NB4 (cell line): ENCODE measurements at regions not wholly inside any gene's neighbourhood (a gene's known extent, or its start where the extent isn't known, plus 50 kb on each side); places are given as distances from the start of the nearest gene placed in this dataset.

Experiments used
- CTCF ChIP-seq: IDR thresholded peaks from one replicate; pipeline ENCODE4 v1.5.1; 2012; ENCODE audit warnings: low read depth, low read length
- MYC ChIP-seq: IDR thresholded peaks from 2 replicates; pipeline ENCODE4 v1.6.1; 2011; ENCODE audit warnings: low read depth, low read length
- POLR2A ChIP-seq: IDR thresholded peaks from 2 replicates; pipeline ENCODE4 v1.6.1; 2011; ENCODE audit warnings: mild to moderate bottlenecking; ENCODE audit not compliant: insufficient read length; ENCODE audit errors: extremely low read depth
- TF ChIP-seq, protein P1 (sequence below): IDR thresholded peaks from 2 replicates; pipeline ENCODE4 v1.6.1; 2011; ENCODE audit warnings: low read depth, low read length

- TF ChIP-seq POLR2A (no peak), CTCF (no peak), MYC (no peak)
- TF ChIP-seq, protein P1, sequence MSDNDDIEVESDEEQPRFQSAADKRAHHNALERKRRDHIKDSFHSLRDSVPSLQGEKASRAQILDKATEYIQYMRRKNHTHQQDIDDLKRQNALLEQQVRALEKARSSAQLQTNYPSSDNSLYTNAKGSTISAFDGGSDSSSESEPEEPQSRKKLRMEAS = no peak
Observed at GRCh38 chr2:145106293-145106692, 586.4 kb upstream of the ZEB2 start.
